ENCODE measurements at regions not wholly inside any gene's neighbourhood (a gene's known extent, or its start where the extent isn't known, plus 50 kb on each side); places are given as distances from the start of the nearest gene placed in this dataset.
"Not testable (repeated sequence)": the region's sequence is repeated elsewhere in the genome, so short reads cannot be mapped to it uniquely, and the experiment has no call there.

- TF ChIP-seq, protein P1, sequence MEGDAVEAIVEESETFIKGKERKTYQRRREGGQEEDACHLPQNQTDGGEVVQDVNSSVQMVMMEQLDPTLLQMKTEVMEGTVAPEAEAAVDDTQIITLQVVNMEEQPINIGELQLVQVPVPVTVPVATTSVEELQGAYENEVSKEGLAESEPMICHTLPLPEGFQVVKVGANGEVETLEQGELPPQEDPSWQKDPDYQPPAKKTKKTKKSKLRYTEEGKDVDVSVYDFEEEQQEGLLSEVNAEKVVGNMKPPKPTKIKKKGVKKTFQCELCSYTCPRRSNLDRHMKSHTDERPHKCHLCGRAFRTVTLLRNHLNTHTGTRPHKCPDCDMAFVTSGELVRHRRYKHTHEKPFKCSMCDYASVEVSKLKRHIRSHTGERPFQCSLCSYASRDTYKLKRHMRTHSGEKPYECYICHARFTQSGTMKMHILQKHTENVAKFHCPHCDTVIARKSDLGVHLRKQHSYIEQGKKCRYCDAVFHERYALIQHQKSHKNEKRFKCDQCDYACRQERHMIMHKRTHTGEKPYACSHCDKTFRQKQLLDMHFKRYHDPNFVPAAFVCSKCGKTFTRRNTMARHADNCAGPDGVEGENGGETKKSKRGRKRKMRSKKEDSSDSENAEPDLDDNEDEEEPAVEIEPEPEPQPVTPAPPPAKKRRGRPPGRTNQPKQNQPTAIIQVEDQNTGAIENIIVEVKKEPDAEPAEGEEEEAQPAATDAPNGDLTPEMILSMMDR (IDR thresholded peaks at IDR 0.05), result not testable (repeated sequence)
- TF ChIP-seq POLR2AphosphoS5, POLR2A (IDR thresholded peaks at IDR 0.05): not testable (repeated sequence)
These were observed 69.2 kb upstream of the SNX9 start for GRCh38 chr6:157753801-157754200.
